ENCODE measurements at regions not wholly inside any gene's neighbourhood (a gene's known extent, or its start where the extent isn't known, plus 50 kb on each side); places are given as distances from the start of the nearest gene placed in this dataset.
"Not testable (repeated sequence)": the region's sequence is repeated elsewhere in the genome, so short reads cannot be mapped to it uniquely, and the experiment has no call there.

GRCh38 chr18:71450257-71450656 is 1093.9 kb downstream of the CBLN2 start:
- DNase-seq: no peak

DNA sequence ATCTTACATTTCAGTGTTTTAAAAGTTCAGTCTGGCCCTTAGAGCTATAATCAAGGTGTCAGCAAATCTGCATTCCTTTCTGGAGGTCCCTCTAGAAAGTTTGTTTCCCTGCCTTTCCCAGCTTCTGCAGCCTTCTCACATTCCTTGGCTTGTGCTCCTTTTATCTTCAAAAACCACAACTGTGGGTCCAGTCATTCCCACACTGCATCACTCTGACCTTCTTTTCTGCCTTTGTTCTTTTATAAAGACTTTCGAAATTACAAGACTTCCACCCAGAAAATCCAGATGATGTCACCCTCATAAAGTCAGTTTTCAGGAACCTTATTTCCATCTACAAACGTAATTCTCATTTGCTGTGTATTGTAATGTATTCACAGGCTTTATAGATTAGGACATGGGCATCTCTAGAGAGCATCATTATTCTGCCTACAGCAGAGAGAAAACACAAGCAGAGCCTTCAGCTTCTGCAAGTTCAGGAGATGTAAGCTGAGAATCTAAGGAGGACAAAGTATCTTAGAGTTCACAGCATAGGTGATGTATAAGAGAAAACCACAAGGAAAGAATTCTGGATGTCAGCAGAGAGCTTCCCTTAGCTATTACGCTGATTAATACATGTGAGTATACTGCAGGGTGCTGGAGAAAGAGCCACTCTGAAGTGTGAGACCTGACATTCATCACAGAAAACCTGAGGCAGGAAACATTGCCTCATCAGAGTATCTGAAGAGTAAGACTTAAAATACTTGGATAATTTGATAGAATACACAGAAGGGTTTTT is 1100.2 kb downstream of the CBLN2 start:
- DNase-seq: no peak

- peak in 1 of 2 experiments; percentile 5 for DNase-seq
Measured at GRCh38 chr18:71442731-71443141, 1101.4 kb downstream of the CBLN2 start.

DNA sequence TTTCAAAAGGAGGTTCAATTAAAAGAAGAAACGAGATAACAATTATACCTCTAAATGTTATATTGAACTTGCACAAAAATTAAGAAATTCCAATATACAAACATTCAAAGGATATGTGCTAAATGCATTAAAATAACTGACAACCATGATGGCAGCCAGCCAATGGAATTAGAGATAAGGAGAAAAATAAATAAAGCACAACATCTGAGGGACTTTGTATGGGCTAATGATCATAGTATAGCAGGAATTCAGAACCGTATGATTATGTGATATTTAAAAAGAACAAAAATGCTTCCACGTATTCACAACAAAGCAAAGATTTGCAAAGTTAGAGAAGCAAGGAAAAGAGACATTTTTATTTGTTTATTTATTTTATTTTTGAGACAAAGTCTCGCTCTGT is 1103.0 kb downstream of the CBLN2 start:
- DNase-seq: no peak

DNA sequence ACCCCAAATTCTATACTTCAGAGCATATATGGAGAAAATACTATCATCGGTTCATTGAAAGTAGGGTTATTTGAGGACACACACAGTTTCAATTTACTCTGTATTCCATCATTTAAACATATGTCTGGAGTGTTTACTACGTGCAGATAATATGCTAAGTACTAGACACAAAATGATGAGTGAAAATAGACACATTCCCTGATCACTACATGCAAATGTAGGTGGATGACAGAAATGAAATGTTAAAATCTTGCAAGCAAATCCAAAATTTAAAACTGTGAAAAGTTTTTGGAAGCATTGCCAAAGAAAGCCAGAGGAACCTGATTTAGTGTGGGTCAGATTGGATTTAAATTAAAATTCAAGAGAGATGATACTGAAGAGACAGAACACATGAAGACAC is 1106.6 kb downstream of the CBLN2 start:
- no peak for DNase-seq

GRCh38 chr18:71433373-71433772 is 1110.8 kb downstream of the CBLN2 start:
- DNase-seq: no peak

- no peak for DNase-seq
Measured at GRCh38 chr18:71431689-71432088, 1112.5 kb downstream of the CBLN2 start.

- no peak for DNase-seq
Measured at GRCh38 chr18:71431171-71431570, 1113.0 kb downstream of the CBLN2 start.

- DNase-seq: no peak
Measured at GRCh38 chr18:71426441-71426840, 1117.7 kb downstream of the CBLN2 start.

- no peak for DNase-seq
Measured at GRCh38 chr18:71405169-71405809, 1116.4 kb downstream of the SOCS6 start.

DNA sequence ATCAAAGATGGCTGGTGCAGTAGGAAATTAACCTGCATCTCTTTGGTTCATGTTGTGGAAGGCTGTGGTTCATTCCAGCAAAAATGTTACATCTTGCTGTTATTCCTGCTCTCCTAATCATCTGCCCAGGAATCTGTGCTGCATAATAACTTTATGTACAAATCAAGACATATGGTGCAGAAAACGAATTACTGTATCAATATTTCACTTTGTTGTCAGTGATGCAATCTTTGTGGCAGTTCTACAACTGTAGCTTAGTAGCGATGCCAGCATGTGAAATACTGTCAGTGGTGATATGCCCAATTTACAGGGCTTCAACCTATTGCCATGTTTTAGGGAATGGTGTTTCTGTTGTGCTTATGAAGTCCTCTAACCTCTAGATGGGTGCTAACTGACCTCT is 1114.7 kb downstream of the SOCS6 start:
- DNase-seq: no peak

GRCh38 chr18:71398531-71398930 is 1109.7 kb downstream of the SOCS6 start:
- peak in 1 of 2 experiments; percentile 22 for DNase-seq

GRCh38 chr18:71388148-71388547 is 1099.3 kb downstream of the SOCS6 start:
- DNase-seq: no peak

- no peak for DNase-seq
Measured at GRCh38 chr18:71374294-71375000, 1085.6 kb downstream of the SOCS6 start.

GRCh38 chr18:71371951-71372605 is 1083.2 kb downstream of the SOCS6 start:
- DNase-seq: no peak

DNA sequence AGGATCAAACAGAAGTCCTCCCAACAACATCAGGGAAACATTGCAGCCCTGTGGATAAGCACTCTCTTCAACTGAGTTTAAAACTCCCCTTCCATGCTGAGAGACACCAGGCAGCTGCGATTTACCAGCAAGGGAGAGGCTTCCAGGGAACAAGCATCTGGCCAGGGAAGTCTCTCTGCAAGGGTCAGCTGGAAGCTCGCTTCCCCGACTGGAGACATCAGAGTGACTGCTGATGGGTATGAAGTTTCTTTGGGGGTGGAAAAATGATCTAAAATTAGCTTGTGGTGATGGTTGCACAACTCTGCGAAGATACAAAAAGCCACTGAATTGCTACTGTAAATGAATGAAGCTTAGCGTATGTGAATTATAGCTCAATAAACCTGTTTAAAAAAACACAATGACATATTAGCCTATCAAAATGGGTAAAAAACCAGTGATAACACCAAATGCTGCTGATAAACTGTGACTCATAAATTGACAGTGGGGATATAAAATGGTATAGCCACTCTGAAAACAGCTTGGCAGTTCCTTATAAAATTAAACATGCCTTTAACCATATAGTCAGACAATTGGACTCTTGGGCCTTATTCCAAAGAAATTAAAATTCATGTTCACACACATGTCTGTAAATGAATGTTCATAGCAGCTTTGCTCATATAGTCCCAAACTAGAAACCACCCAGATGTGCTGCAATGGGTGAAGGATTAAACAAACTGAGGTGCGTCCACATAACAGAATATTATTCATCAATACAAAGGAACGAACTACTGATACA is 1082.0 kb downstream of the SOCS6 start:
- DNase-seq: no peak

- no peak for DNase-seq
Measured at GRCh38 chr18:71370095-71370494, 1081.2 kb downstream of the SOCS6 start.

GRCh38 chr18:71362140-71362539 is 1073.3 kb downstream of the SOCS6 start:
- DNase-seq: no peak

GRCh38 chr18:71355599-71355998 is 1066.8 kb downstream of the SOCS6 start:
- not testable (repeated sequence) for DNase-seq

DNA sequence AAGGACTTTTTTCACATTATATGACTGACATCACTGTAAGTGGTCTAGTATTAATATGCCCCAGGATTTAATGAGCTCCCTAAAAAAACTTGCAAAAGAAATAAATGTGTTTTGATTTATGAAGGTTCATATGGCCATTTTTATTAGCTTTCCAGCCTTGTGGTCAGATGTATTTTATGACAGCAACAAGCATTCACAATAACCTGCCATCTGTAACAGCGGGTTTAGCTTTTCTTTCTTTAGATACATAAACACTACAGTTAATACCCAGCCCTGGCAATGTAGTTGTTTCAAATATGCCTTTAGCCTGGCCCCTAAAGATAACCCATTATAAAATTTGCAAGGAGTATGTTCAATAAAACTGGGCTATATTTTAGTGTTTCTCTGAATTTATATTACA is 1063.8 kb downstream of the SOCS6 start:
- DNase-seq: no peak

DNA sequence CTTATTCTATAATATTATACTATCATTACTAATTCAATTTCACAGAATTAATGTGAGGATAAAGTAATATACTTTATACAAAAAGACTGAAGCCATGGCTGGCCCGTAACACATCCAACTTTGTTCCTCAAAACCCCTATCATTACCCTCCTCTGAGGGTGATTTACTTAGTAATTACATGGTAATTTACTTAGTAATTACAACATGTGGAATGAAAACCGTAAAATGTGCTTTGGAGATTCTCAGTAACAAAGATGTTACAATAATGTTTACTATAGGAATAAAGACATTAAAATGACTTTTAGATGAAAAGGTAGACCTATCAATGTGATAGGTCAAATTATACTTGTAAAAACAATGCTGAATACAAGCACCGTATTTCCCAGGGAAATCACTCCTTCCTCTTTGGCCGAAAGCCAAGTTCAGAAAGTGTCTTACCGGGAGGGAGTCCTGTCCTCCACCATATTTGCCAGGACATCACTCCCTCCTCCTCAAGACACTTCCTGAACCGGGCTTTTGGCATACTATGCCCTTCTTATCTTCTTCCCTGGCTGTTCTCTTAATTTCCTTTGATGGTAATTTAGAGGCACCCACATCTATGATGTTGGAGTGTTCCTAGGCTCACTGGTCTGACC is 1047.8 kb downstream of the SOCS6 start:
- DNase-seq: peak in 1 of 2 experiments; percentile 2

DNA sequence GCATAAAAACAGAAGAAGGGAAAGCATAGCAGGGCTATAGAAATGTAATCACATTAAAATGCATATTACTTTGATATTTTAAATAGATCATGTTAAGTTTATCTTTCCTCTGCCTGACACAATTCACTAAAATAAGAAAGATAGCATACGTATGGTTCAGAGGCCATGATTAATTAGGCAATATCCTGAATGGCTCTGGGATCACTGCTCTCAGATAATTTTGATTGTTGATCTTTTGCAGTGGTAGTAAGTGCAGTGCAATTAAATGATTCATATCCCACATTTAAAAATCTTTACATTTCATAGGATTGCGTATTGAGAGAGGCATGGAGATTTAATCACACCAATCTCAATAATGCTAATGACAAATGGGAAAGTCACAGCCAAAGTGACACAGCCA is 1040.7 kb downstream of the SOCS6 start:
- DNase-seq: no peak

All from NCI-H446 (cell line).